ENCODE measurements at regions not wholly inside any gene's neighbourhood (a gene's known extent, or its start where the extent isn't known, plus 50 kb on each side); places are given as distances from the start of the nearest gene placed in this dataset.

DNA sequence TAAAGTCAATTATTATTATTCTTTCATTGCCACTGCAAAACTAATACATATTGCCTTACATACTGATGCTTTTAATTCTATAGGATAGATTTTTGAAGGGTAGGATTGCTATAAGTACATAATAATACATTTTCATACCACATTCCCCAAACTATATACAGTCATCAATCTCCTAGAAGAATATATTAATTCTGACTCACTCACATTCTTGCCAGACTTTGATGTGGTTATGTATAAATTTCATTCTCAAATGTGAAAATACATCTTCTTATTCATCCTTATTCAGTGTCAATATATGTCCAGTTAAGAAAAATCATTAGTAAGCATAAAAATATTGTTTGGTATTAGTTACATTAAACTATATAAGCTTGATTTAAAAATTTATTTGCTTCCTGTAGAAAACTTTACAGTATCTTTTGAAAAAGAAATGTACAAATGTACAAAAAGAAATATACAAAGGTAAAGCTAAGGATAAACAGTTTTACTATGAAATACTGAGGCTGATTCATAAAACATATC is 458.8 kb upstream of the CNTN5 start:
- in situ Hi-C loops (cut with MboI; ENCODE audit: low sequenced_read_pairs): no loop called here

DNA sequence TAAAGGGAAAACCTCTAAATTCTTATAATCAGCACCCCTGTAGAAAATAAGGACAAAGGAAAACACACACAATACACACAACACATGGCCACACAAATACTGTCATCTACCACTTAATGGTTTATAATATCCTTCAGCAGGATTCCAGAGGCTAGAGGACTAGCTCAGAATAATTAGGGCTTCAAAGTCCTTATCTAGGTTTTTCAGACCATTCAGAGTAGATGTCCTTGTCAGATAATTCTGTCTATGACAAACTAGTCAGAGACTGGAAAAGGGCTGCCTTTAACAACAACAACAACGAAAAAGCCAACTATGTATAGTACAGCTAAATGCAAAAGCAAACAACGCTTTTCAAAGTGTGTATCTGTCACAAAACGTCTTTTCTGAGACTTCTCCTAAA is 456.5 kb upstream of the CNTN5 start:
- in situ Hi-C loops (cut with MboI; ENCODE audit: low sequenced_read_pairs): no loop called here

DNA sequence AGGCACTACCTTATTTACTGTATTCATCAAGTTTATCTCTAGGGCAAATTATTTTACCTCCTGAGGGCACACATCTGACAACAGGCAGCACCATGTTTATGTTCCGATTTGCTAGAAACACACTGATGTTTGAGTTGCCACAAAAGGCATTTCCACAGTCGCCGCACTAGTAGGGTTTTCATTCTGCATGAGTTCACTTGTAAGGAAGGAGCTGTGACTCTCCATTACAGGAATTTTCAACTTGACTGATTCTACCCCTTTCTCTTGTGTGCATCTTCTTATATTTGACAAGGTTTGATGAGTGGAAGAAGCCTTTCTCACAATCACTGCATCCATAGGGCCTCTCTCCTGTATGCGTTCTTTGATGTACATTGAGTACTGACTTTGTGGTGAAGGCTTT is 455.9 kb upstream of the CNTN5 start:
- in situ Hi-C loops (cut with MboI; ENCODE audit: low sequenced_read_pairs): no loop called here

DNA sequence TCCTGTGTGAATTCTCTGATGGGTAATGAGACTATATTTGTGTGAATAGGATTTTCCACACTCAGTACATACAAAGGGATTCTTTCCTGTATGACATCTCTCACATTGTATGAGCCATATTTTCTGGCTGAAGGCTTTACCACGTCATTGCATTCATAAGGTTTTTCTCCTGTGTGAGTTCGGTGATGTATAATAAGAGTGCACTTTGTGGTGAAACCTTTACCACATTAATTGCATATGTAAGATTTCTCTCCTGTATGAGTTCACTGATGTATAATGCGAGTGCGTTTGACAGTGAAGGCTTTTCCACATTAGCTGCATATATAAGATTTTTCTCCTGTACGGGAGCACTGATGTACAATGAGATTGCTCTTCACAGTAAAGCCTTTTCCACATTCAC is 455.4 kb upstream of the CNTN5 start:
- in situ Hi-C loops (cut with MboI; ENCODE audit: low sequenced_read_pairs): no loop called here

GRCh38 chr11:98566978-98567377 is 453.8 kb upstream of the CNTN5 start:
- in situ Hi-C loops (cut with MboI; ENCODE audit: low sequenced_read_pairs): no loop called here

DNA sequence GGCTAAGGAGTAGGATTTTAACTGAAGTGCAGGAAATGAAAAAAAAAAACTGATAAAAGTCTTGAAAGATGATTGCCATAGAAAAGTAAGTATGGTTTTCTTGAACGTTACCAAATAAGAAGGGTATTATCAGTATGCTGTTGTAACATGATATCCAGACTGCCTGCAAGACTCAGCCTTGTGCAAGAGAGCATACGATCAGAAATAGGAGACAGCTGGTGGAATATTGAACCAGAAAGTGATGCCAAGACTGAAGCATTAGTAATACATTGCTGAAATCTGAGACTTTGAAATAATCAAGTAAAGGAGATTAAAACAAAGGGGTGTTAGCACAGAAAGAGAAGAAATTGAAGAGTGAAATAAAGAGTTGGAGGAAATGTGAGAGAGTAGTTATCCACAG is 452.7 kb upstream of the CNTN5 start:
- in situ Hi-C loops (cut with MboI; ENCODE audit: low sequenced_read_pairs): no loop called here

- in situ Hi-C loops (cut with MboI; ENCODE audit: low sequenced_read_pairs): no loop called here
Measured at GRCh38 chr11:98572941-98573340, 447.8 kb upstream of the CNTN5 start.

DNA sequence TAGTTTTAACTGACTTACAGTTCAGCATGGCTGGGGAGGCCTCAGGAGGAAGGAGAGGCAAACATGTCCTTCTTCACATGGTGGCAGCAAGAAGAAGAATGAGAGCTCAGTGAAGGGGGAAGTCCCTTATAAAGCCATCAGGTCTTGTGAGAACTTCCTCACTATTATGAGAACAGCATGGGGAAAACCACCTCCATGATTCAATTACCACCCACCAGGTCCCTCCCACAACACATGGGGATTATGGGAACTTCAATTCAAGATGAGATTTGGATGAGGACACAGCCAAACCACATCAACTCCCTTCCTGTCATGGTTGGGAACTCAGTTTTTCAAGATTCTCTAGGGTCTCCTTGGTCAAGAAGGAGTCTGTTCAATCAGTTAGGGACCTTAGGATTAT is 432.9 kb upstream of the CNTN5 start:
- in situ Hi-C loops (cut with MboI; ENCODE audit: low sequenced_read_pairs): no loop called here

DNA sequence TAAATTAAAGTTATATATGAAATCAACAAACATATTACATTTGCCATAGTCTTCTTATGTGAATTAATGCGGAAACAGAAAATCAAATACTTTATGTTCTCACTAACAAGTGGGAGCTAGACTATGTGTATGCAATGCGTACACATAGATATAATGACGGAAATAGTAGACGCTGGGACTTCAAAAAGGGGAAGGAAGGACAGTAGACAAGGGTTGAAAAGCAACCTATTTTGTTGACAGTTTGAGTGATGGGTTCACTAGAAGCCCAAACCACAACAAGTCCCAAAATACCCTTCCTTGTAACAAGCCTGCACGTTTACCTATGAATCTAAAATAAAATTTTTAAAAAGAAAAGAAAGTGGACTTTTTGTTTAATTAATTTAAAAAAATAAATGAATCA is 430.8 kb upstream of the CNTN5 start:
- in situ Hi-C loops (cut with MboI; ENCODE audit: low sequenced_read_pairs): no loop called here

DNA sequence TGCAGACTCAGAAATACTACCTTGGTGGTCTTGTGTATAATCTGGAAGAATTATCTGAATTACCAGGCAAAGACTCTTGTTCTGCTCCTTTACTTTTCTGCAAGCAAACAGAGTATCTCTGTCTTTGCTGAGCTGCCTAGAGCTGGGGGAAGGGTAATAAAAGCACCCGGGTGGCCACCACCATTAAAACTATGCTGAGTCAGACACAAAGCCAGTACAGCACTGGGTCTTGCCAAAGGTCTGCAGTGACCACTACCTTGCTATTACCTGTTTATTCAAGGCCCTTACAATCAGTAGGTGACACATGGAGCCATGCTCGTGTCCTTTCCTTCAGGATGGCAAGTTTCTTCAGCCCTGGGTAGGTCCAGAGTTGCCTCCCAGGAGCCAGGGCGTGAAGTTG is 420.6 kb upstream of the CNTN5 start:
- in situ Hi-C loops (cut with MboI; ENCODE audit: low sequenced_read_pairs): no loop called here

DNA sequence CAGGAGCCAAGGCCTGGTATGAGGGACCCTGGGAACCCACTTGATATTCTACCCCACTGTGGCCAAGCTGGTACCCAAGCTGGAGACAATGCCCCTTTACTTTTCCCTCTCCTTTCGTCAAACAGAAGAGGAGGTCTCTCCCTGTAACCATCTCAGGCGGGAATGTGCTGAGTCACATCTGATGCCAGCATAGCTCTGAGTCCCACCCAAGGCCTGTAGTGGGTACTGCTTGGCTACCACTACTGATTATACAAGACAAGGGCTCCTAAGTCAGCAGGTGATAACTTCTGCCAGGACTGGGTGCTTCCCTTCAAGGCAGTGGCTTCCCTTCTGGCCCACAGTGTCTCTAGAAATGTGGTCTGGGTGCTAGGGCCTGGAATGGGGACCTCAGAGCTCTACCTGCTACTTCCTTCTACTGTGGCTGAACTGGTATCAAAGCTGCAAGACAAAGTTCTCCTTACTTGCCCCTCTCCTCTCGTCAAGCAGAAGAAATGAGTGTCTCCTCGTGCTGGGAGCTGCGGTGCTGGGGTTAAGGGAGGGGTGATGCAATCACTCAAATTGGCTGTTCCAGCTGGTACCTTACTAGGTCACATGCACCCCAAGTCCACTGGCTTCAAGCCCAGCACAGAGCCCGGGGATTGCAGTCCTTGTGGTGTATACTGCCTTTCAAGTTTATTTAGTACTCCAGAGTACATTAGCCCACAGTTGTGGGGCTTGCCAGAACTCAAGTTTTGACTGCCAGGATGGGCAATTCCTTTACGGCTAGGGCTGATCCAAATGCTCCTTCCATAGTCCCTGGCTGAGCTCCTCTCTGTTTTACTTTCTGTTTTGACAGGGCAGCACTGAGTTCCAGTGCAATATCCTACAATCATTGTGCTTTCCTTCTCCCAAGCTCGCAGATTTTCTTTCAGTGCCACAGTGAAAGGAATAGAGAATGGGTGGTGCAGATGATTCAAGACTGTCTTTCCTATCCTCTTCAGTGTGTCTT is 419.7 kb upstream of the CNTN5 start:
- in situ Hi-C loops (cut with MboI; ENCODE audit: low sequenced_read_pairs): no loop called here

GRCh38 chr11:98616098-98616655 is 404.6 kb upstream of the CNTN5 start:
- in situ Hi-C loops (cut with MboI; ENCODE audit: low sequenced_read_pairs): no loop called here

GRCh38 chr11:98621767-98622166 is 399.0 kb upstream of the CNTN5 start:
- in situ Hi-C loops (cut with MboI; ENCODE audit: low sequenced_read_pairs): no loop called here

DNA sequence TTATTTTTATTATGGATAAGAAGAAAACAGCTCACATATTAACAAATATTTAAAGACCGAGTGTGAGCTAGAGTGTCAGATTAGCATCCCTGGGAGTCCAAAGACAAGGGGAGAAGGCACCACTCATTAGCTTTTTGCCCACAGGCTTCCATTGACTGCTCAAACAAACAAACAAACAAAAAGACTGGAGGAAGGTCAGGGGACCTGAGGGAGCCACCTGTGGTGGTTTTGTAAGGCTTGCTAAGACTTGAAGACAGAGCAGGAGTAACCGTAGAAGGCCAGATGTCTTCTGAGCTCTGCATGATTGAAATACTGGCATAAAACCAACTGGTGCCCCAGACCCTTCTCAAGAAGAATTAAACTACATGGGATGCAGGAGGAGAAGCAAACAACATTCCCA is 395.2 kb upstream of the CNTN5 start:
- in situ Hi-C loops (cut with MboI; ENCODE audit: low sequenced_read_pairs): no loop called here

- in situ Hi-C loops (cut with MboI; ENCODE audit: low sequenced_read_pairs): no loop called here
Measured at GRCh38 chr11:98630736-98631135, 390.0 kb upstream of the CNTN5 start.

DNA sequence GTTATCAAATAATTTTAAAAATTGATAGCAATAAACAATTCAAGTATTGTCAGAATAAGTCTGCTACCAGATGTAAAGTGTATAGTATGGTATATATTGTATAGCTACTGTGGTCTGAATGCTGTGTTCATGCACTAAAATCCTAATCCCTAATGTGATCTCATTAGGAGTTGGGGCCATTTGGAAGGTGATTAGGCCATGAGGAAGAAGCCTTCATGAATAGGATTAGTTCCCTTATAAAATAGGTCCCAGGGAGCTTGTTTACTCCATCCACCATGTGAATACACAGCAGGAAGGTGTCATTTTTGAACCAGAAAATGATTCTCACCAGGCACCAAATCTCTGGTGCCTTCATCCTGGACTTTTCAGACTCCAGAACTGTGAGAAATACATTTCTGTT is 363.0 kb upstream of the CNTN5 start:
- in situ Hi-C loops (cut with MboI; ENCODE audit: low sequenced_read_pairs): no loop called here

GRCh38 chr11:98659431-98659830 is 361.3 kb upstream of the CNTN5 start:
- in situ Hi-C loops (cut with MboI; ENCODE audit: low sequenced_read_pairs): no loop called here

DNA sequence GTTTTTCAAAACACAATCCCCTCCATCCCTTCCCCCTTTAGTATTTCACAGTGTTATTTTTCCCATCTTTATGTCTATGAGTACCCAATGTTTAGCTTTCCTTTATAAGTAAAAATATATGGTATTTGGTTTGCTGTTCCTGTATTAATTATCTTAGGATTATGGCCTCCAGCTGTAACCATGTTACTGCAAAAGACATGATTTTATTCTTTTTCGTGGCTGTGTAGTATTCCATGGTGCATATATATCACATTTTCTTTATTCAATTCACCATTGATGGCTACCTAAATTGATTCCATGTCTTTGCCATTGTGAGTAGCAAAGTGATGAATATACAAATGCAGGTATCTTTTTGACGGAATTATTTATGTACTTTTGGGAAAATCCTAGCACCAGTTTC is 346.4 kb upstream of the CNTN5 start:
- in situ Hi-C loops (cut with MboI; ENCODE audit: low sequenced_read_pairs): no loop called here

- in situ Hi-C loops (cut with MboI; ENCODE audit: low sequenced_read_pairs): no loop called here
Measured at GRCh38 chr11:98679673-98680072, 341.1 kb upstream of the CNTN5 start.

- in situ Hi-C loops (cut with MboI; ENCODE audit: low sequenced_read_pairs): no loop called here
Measured at GRCh38 chr11:98701541-98701940, 319.2 kb upstream of the CNTN5 start.

GRCh38 chr11:98703779-98704556 is 316.8 kb upstream of the CNTN5 start:
- in situ Hi-C loops (cut with MboI; ENCODE audit: low sequenced_read_pairs): no loop called here

DNA sequence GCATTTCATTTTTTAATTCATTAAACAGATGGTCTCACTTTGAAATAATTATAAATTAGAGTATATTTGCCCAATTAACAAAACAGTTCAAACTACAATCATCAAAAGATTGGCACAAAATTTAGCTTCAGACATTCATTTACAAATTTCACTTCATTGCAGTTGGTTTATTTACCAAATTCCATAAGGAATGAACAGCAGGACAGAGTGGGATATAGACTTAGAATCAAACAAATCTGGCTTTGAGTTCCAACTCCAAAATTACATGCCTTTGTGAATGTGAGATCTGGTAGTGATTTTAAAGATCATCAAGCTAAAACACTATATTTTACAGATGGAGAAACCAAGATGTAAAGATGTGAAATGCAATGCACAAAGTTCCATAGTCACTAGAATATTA is 310.7 kb upstream of the CNTN5 start:
- in situ Hi-C loops (cut with MboI; ENCODE audit: low sequenced_read_pairs): no loop called here

Data from HL-60/S4 treated with phorbol 12-myristate 13-acetate at 8.2 ng/mL for 4 days and 3 days (cell line).